IPS DF 6.9 (cell line): ENCODE measurements at regions not wholly inside any gene's neighbourhood (a gene's known extent, or its start where the extent isn't known, plus 50 kb on each side); places are given as distances from the start of the nearest gene placed in this dataset.

Experiments
- DNase-seq: peaks from one replicate; pipeline ENCODE4 v3.0.0-alpha.2; 2013; ENCODE audit warnings: low read depth, low spot score
- H3K27ac ChIP-seq: one replicate; pipeline ENCODE4 v1.5.1; 2013; ENCODE audit warnings: low read length, control low read depth
- H3K27me3 ChIP-seq: 2 replicates; pipeline ENCODE4 v1.6.1; 2013; ENCODE audit warnings: mild to moderate bottlenecking, low read length; ENCODE audit not compliant: control insufficient read depth, insufficient read depth
- H3K36me3 ChIP-seq: 2 replicates; pipeline ENCODE4 v1.6.1; 2013; ENCODE audit warnings: low read length; ENCODE audit not compliant: control insufficient read depth, insufficient read depth
- H3K4me1 ChIP-seq: 2 replicates; pipeline ENCODE4 v1.6.1; 2013; ENCODE audit warnings: low read length; ENCODE audit not compliant: control insufficient read depth, insufficient read depth
- H3K4me3 ChIP-seq: 2 replicates; pipeline ENCODE4 v1.5.1; 2013; ENCODE audit warnings: mild to moderate bottlenecking, low read length
- H3K9me3 ChIP-seq: 2 replicates; pipeline ENCODE4 v1.6.1; 2013; ENCODE audit warnings: low read length, inconsistent platforms; ENCODE audit not compliant: control insufficient read depth, insufficient read depth
- WGBS: extraction: QIAGEN DNeasy Blood & Tissue Kit; methylation state at CpG from one replicate; pipeline ENCODE4 v1.1.7; 2013; ENCODE audit warnings: mixed read lengths, missing lambda C conversion rate; ENCODE audit not compliant: insufficient read length, insufficient coverage; 5-methylcytosine and 5-hydroxymethylcytosine counted together

GRCh38 chr4:178752954-178753525 is 1310.8 kb upstream of the AGA start:
- WGBS: no CpG with 5 or more reads among the region's 2 CpGs
- no peaks in the 10 kb centered on the region; the same call in 1 of the 2 replicates for H3K4me1 ChIP-seq
- no peak overlapping the region for H3K27ac ChIP-seq
- no peaks in the 10 kb centered on the region for H3K27me3 ChIP-seq
- H3K4me3 ChIP-seq: no peak overlapping the region
- no peak for DNase-seq
- no peaks in the 10 kb centered on the region for H3K36me3 ChIP-seq
- H3K9me3 ChIP-seq: no peaks in the 10 kb centered on the region

DNA sequence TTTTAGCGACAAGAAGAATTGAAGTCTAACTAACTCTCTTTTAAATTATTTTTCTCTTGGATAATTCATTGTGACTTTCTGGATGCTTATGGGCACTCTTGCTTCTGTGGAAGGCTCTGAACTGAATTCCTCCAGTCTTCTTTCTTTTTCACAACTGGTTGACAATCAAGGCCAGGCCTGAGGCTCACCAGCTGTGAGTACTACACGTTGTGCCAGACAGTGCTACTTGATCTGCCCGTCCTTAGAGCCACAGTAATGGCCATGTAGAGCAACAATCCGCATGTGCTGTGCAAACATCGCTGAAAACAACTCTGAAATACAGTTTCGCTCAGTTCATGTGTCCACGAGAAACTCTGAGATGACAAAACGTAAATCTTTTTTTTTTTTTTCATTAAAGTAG is 1336.3 kb upstream of the AGA start:
- no CpG with 5 or more reads among the region's 8 CpGs for WGBS
- no peak for DNase-seq
- Histone ChIP-seq H3K27ac (no peak overlapping the region), H3K36me3 (no peaks in the 10 kb centered on the region), H3K4me3 (no peak overlapping the region), H3K4me1 (no peaks in the 10 kb centered on the region), H3K9me3 (no peaks in the 10 kb centered on the region), H3K27me3 (no peaks in the 10 kb centered on the region)

DNA sequence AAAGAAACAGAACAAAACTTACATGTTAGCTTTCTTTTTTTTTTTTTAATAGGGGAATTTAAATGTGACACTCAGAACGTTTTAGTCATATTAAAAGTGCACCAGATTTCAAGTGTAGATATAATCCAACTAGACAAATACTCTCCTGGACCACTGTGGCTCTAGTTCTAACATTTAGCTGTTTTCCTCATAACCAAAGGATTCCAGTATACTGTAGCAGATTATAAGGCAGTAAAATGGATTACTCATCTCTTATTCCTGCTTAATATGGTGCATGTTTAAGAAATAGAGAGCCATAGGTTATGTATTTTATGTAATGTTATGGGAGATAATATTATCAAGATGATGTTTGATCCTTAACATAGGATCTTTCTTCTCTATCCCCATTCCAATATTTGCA is 1339.5 kb upstream of the AGA start:
- Histone ChIP-seq H3K4me1 (no peaks in the 10 kb centered on the region), H3K4me3 (no peak overlapping the region), H3K27ac (no peak overlapping the region), H3K9me3 (no peaks in the 10 kb centered on the region), H3K27me3 (no peaks in the 10 kb centered on the region), H3K36me3 (no peaks in the 10 kb centered on the region)
- DNase-seq: no peak
- WGBS: no CpG with 5 or more reads among the region's 1 CpG

DNA sequence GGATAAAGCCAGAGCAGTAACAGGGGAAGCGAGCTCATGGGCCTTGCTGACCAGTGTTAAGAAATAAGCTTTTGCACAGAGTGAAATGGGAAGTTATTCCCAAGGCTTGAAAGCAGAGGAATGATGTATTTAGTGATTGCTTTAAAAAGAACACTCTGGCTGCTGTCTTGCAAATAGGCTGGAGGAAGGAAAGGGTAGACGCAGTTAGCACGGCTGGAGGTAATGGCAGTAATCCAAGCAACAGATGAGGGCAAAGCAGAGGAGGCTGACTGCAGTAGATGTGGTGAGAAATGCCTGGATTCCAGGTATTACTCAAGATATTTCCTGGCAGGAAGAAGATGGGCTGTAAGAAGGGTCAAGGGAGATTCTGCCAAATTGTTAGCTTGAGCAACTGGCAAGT is 1342.3 kb upstream of the AGA start:
- Histone ChIP-seq H3K4me3 (no peak overlapping the region), H3K27me3 (no peaks in the 10 kb centered on the region), H3K36me3 (no peaks in the 10 kb centered on the region), H3K27ac (no peak overlapping the region), H3K4me1 (no peaks in the 10 kb centered on the region), H3K9me3 (no peaks in the 10 kb centered on the region)
- no CpG with 5 or more reads among the region's 3 CpGs for WGBS
- DNase-seq: no peak

GRCh38 chr4:178789279-178789678 is 1347.0 kb upstream of the AGA start:
- no peaks in the 10 kb centered on the region for H3K9me3 ChIP-seq
- no peak overlapping the region for H3K27ac ChIP-seq
- no peak overlapping the region for H3K4me3 ChIP-seq
- no peaks in the 10 kb centered on the region for H3K4me1 ChIP-seq
- DNase-seq: no peak
- no peaks in the 10 kb centered on the region for H3K36me3 ChIP-seq
- H3K27me3 ChIP-seq: no peaks in the 10 kb centered on the region
- 100% methylated on average over 1 of the region's 3 CpGs for WGBS

DNA sequence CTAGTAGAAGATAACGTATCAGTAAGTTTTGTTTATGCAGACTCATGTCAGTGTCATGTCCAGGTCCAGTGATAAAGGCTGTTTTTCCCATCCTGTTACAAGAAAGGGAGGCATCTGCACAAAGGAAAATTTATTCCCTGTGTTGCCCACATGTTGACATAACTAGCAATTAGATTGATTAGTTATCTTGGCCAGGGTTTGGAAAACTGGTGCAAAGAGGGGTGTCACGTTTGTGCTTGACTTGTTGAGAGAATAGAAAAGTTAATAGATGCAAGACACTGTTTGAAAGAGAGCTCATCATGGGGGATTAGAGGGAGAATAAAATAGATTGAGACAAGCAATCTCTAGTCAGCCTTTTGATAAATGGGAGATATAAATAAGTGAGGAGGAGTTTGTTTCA is 1357.0 kb upstream of the AGA start:
- Histone ChIP-seq H3K9me3 (no peaks in the 10 kb centered on the region), H3K4me3 (no peak overlapping the region), H3K27me3 (no peaks in the 10 kb centered on the region), H3K4me1 (no peaks in the 10 kb centered on the region; the same call in 1 of the 2 replicates), H3K27ac (no peak overlapping the region), H3K36me3 (no peaks in the 10 kb centered on the region)
- DNase-seq: no peak
- no CpG with 5 or more reads among the region's 2 CpGs for WGBS

- WGBS: no CpG with 5 or more reads among the region's 1 CpG
- Histone ChIP-seq H3K27me3 (no peaks in the 10 kb centered on the region), H3K4me1 (no peaks in the 10 kb centered on the region)
Measured at GRCh38 chr4:178808106-178808505, 1365.9 kb upstream of the AGA start.

DNA sequence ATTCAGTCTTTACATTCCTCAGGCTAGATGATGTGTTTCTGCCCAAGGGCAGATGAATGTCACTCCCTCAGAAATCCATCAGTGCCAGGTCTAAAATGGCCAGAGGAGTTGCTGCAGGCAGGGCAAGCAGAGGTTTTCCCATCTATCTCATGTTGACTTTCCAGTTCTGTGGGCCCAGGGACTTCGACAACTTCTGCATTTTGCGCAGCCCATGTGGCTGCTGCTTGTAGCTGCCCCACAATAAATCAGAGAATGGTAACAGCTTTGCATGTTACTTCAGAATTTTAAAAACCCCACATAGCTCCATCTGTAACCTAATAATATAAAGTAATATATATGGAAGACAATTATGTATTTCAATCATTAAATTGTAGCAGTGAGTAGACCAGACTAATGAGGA is 1367.7 kb upstream of the AGA start:
- H3K9me3 ChIP-seq: no peaks in the 10 kb centered on the region
- H3K4me3 ChIP-seq: no peak overlapping the region
- no CpG with 5 or more reads among the region's 2 CpGs for WGBS
- no peaks in the 10 kb centered on the region for H3K27me3 ChIP-seq
- no peaks in the 10 kb centered on the region for H3K4me1 ChIP-seq
- H3K36me3 ChIP-seq: no peaks in the 10 kb centered on the region
- H3K27ac ChIP-seq: no peak overlapping the region
- no peak for DNase-seq

More at GRCh38 chr4:178808106-178808505, 1365.9 kb upstream of the AGA start:
- H3K36me3 ChIP-seq: no peaks in the 10 kb centered on the region
- no peak for DNase-seq
- H3K27ac ChIP-seq: no peak overlapping the region
- H3K4me3 ChIP-seq: no peak overlapping the region
- no peaks in the 10 kb centered on the region for H3K9me3 ChIP-seq

DNA sequence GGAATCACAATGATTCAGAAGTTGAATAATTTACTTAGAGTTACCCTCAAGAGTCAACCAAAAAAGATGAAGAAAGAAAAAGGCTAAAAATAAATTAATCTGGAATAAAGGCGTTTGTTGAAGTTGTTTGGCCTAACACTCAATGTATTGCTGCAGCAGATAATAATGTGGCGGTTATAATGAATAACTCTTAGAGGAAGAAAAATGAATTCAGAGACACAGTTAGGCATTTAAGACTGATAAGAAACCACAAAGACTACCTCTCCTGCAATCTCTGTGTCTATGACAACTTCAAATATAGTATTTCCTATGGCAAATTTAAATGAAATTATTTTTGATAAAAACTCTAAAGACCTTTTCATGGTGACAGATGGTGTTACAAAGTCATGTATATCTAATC is 1369.1 kb upstream of the AGA start:
- H3K9me3 ChIP-seq: no peaks in the 10 kb centered on the region
- H3K4me1 ChIP-seq: no peaks in the 10 kb centered on the region
- H3K27me3 ChIP-seq: no peaks in the 10 kb centered on the region
- no peaks in the 10 kb centered on the region for H3K36me3 ChIP-seq
- no peak for DNase-seq
- no peak overlapping the region for H3K27ac ChIP-seq
- WGBS: no CpG with 5 or more reads among the region's 2 CpGs
- H3K4me3 ChIP-seq: no peak overlapping the region

DNA sequence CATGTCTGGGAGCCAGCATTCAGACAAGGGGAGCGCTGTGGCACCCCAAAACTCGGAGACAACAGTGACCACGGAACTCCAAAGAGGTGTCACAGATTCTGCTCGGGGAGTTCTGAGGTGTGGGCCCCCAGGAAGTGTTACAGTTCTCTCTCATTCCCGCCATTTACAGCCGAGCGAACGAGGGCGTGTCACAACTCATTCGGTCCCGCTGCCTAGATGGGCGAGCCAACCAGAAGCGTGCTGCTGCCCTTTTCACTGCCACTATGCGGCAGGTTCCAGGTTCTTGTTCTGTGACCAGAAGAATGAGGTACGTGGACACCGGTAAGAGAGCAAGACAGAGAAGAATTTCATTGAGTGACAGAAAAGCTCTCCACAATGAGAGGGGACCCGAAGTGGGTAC is 1370.6 kb upstream of the AGA start:
- no peaks in the 10 kb centered on the region for H3K27me3 ChIP-seq
- no peaks in the 10 kb centered on the region for H3K9me3 ChIP-seq
- H3K4me1 ChIP-seq: no peaks in the 10 kb centered on the region
- WGBS: no CpG with 5 or more reads among the region's 17 CpGs
- DNase-seq: no peak
- H3K36me3 ChIP-seq: no peaks in the 10 kb centered on the region
- no peak overlapping the region for H3K4me3 ChIP-seq
- H3K27ac ChIP-seq: no peak overlapping the region

- Histone ChIP-seq H3K4me3 (no peak overlapping the region), H3K36me3 (no peaks in the 10 kb centered on the region), H3K27me3 (no peaks in the 10 kb centered on the region), H3K27ac (no peak overlapping the region), H3K9me3 (no peaks in the 10 kb centered on the region), H3K4me1 (no peaks in the 10 kb centered on the region)
- no CpG with 5 or more reads among the region's 2 CpGs for WGBS
- no peak for DNase-seq
Measured at GRCh38 chr4:178814908-178815307, 1372.7 kb upstream of the AGA start.
